Stomach (tissue), 4 donors: ENCODE measurements at regions not wholly inside any gene's neighbourhood (a gene's known extent, or its start where the extent isn't known, plus 50 kb on each side); places are given as distances from the start of the nearest gene placed in this dataset.

Experiments used
- EP300 ChIP-seq: sonication (generic); formaldehyde crosslinking; IDR thresholded peaks from one replicate; pipeline ENCODE4 v1.6.1; 2017; ENCODE audit warnings: antibody characterized with exemption
- TF ChIP-seq, protein P1 (sequence below), 7 experiments: fragments of 450-650 bp in 4 of 7; fragments of 200-600 bp in 3 of 7; sonication (generic) in 3 of 7; IDR thresholded peaks; one replicate each; pipeline ENCODE4 v1.5.1; 2016 to 2019; ENCODE audit warnings: antibody characterized with exemption in 7 of 7, control low read depth in 2 of 7, mild to moderate bottlenecking in 1 of 7

DNA sequence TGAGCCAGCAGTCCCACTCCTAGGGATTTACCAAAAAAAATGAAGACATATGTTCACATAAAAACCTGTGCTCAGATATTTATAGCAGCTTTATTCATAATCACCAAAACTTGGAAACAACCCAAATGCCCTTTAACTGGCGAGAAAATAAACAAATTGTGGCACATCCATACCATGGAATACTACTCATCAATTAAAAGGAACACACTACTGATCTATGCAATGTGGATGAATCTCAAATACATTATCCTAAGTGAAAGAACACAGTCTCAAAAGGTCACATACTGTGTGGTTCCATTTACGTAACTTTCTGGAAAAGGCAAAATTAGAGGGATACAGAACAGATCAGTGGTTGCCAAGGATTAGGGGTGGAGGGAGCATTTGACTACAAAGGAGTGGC, 394.5 kb downstream of the SHQ1 start:
- TF ChIP-seq, protein P1, sequence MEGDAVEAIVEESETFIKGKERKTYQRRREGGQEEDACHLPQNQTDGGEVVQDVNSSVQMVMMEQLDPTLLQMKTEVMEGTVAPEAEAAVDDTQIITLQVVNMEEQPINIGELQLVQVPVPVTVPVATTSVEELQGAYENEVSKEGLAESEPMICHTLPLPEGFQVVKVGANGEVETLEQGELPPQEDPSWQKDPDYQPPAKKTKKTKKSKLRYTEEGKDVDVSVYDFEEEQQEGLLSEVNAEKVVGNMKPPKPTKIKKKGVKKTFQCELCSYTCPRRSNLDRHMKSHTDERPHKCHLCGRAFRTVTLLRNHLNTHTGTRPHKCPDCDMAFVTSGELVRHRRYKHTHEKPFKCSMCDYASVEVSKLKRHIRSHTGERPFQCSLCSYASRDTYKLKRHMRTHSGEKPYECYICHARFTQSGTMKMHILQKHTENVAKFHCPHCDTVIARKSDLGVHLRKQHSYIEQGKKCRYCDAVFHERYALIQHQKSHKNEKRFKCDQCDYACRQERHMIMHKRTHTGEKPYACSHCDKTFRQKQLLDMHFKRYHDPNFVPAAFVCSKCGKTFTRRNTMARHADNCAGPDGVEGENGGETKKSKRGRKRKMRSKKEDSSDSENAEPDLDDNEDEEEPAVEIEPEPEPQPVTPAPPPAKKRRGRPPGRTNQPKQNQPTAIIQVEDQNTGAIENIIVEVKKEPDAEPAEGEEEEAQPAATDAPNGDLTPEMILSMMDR (IDR thresholded peaks at IDR 0.05): no peak
- no peak for TF ChIP-seq EP300
